ENCODE measurements at regions not wholly inside any gene's neighbourhood (a gene's known extent, or its start where the extent isn't known, plus 50 kb on each side); places are given as distances from the start of the nearest gene placed in this dataset.

- DNase-seq (ENCODE audit: low read depth in 1 of 2, low spot score in 1 of 2): no peak
- Histone ChIP-seq H3K27ac (replicated peaks) (no peak overlapping the region), H3K27me3 (ENCODE audit: insufficient read depth, poor library complexity, severe bottlenecking) (no peaks in the 10 kb centered on the region), H3K4me3 (replicated peaks; ENCODE audit: insufficient read depth, low read length) (no peak overlapping the region)
- no peak for TF ChIP-seq GABPA (IDR thresholded peaks at IDR 0.05; ENCODE audit: low read depth)
- TF ChIP-seq, protein P1, sequence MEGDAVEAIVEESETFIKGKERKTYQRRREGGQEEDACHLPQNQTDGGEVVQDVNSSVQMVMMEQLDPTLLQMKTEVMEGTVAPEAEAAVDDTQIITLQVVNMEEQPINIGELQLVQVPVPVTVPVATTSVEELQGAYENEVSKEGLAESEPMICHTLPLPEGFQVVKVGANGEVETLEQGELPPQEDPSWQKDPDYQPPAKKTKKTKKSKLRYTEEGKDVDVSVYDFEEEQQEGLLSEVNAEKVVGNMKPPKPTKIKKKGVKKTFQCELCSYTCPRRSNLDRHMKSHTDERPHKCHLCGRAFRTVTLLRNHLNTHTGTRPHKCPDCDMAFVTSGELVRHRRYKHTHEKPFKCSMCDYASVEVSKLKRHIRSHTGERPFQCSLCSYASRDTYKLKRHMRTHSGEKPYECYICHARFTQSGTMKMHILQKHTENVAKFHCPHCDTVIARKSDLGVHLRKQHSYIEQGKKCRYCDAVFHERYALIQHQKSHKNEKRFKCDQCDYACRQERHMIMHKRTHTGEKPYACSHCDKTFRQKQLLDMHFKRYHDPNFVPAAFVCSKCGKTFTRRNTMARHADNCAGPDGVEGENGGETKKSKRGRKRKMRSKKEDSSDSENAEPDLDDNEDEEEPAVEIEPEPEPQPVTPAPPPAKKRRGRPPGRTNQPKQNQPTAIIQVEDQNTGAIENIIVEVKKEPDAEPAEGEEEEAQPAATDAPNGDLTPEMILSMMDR (IDR thresholded peaks at IDR 0.05; ENCODE audit: insufficient read depth, low read length): no peak
- TF ChIP-seq POLR2AphosphoS5 (IDR thresholded peaks at IDR 0.05; ENCODE audit: low read depth): no peak
- no peak for TF ChIP-seq REST (IDR thresholded peaks at IDR 0.05; ENCODE audit: insufficient replicate concordance, low read depth)
Measured at GRCh38 chr10:30769361-30769760, 139.8 kb upstream of the LYZL2 start.

DNA sequence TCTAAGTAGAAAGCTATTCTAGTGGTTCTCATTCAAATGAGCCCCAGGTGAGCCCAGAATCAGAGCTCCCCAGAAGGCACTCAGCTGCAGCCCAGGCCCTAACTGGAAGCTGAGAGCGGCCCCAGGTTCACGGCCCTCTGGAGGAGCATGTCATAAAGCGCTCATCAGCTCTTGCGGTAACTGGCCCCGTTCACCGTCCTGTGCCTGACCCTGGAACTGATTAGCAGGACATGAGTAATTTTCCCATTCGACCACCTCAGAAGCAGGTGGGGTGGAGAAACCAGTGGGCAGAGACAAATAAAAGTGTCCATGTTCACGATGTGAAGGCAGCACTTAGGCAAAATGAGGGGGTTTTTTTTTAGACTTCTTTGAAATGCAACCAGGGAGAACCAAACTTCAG, 136.1 kb upstream of the LYZL2 start:
- TF ChIP-seq REST (IDR thresholded peaks at IDR 0.05; ENCODE audit: insufficient replicate concordance, low read depth) (no peak), GABPA (IDR thresholded peaks at IDR 0.05; ENCODE audit: low read depth) (no peak), SPI1 (IDR thresholded peaks at IDR 0.05; ENCODE audit: borderline replicate concordance, low read depth) (no peak), POLR2AphosphoS5 (IDR thresholded peaks at IDR 0.05; ENCODE audit: low read depth) (no peak)
- TF ChIP-seq, protein P1 (IDR thresholded peaks at IDR 0.05; ENCODE audit: insufficient read depth, low read length): no peak
- Histone ChIP-seq H3K27ac (replicated peaks) (no peak overlapping the region), H3K4me3 (replicated peaks; ENCODE audit: insufficient read depth, low read length) (no peak overlapping the region), H3K27me3 (ENCODE audit: insufficient read depth, poor library complexity, severe bottlenecking) (no peaks in the 10 kb centered on the region)
- no peak for DNase-seq (ENCODE audit: low read depth in 1 of 2, low spot score in 1 of 2)

DNA sequence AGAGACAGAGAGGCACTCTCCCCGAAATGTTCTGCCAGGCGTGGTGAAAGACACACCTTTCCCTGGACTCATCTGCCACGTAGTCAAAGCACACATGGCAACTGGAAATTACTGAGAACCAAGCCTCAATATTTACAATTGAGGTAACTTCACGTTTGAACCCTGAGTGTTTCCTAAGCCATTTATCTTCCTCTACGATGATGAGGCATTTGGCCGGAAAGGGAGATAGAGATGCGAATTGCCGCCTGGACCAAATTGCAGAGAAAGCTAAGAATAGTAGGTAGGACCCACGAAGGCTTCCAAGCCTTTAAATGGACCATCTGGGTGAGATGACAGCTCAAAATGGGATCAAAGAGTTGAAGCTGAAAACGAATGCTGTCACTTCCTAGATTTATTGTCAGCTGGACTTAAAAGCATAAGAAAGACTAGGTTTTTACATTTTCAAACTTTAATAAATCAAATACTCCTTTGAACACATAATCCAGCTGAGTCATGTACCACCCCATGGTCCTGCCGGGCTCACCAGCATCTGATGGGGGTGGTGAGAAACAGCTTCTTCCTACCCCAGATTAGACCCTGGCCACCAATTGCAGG, 135.6 kb upstream of the LYZL2 start:
- H3K4me3 ChIP-seq (replicated peaks; ENCODE audit: insufficient read depth, low read length): no peak overlapping the region
- TF ChIP-seq REST (IDR thresholded peaks at IDR 0.05; ENCODE audit: insufficient replicate concordance, low read depth): no peak
- no peak for TF ChIP-seq POLR2AphosphoS5 (IDR thresholded peaks at IDR 0.05; ENCODE audit: low read depth)
- no peak for TF ChIP-seq GABPA (IDR thresholded peaks at IDR 0.05; ENCODE audit: low read depth)
- no peak for TF ChIP-seq SPI1 (IDR thresholded peaks at IDR 0.05; ENCODE audit: borderline replicate concordance, low read depth)
- TF ChIP-seq, protein P1 (IDR thresholded peaks at IDR 0.05; ENCODE audit: insufficient read depth, low read length): no peak

More for the DNA sequence above, 135.6 kb upstream of the LYZL2 start:
- Histone ChIP-seq H3K27ac (replicated peaks) (no peak overlapping the region), H3K27me3 (ENCODE audit: insufficient read depth, poor library complexity, severe bottlenecking) (no peaks in the 10 kb centered on the region)
- no peak for DNase-seq (ENCODE audit: low read depth in 1 of 2, low spot score in 1 of 2)

All from HL-60 (cell line).